ENCODE measurements at regions not wholly inside any gene's neighbourhood (a gene's known extent, or its start where the extent isn't known, plus 50 kb on each side); places are given as distances from the start of the nearest gene placed in this dataset.

- ATAC-seq (no peak), DNase-seq (no peak)
- intact Hi-C loops (cut with DNase I): no loop called here
Observed at GRCh38 chr4:14049946-14050345, 422.4 kb upstream of the BOD1L1 start.

- no peak for ATAC-seq
- intact Hi-C loops (cut with DNase I): no loop called here
- DNase-seq: no peak
Observed at GRCh38 chr4:14053291-14053690, 425.8 kb upstream of the BOD1L1 start.

GRCh38 chr4:14054391-14054790, 426.9 kb upstream of the BOD1L1 start:
- ATAC-seq: no peak
- no peak for DNase-seq
- intact Hi-C loops (cut with DNase I): no loop called here

- ATAC-seq (no peak), DNase-seq (no peak)
- intact Hi-C loops (cut with DNase I): no loop called here
Observed at GRCh38 chr4:14059006-14059405, 431.5 kb upstream of the BOD1L1 start.

GRCh38 chr4:14064984-14065383, 437.5 kb upstream of the BOD1L1 start:
- no peak for ATAC-seq
- intact Hi-C loops (cut with DNase I): no loop called here
- DNase-seq: no peak

GRCh38 chr4:14065406-14065805, 437.9 kb upstream of the BOD1L1 start:
- no peak for ATAC-seq
- DNase-seq: no peak
- intact Hi-C loops (cut with DNase I): no loop called here

- DNase-seq: no peak
- intact Hi-C loops (cut with DNase I): no loop called here
- no peak for ATAC-seq
Observed at GRCh38 chr4:14066979-14067378, 439.5 kb upstream of the BOD1L1 start.

GRCh38 chr4:14069886-14070285, 442.4 kb upstream of the BOD1L1 start:
- ATAC-seq (no peak), DNase-seq (no peak)
- intact Hi-C loops (cut with DNase I): no loop called here

GRCh38 chr4:14070289-14070880, 442.9 kb upstream of the BOD1L1 start:
- ATAC-seq: no peak
- DNase-seq: no peak
- intact Hi-C loops (cut with DNase I): no loop called here

GRCh38 chr4:14072506-14072905, 445.0 kb upstream of the BOD1L1 start:
- DNase-seq (no peak), ATAC-seq (no peak)
- intact Hi-C loops (cut with DNase I): no loop called here

- DNase-seq (no peak), ATAC-seq (no peak)
- intact Hi-C loops (cut with DNase I): no loop called here
Observed at GRCh38 chr4:14076776-14077175, 449.3 kb upstream of the BOD1L1 start.

GRCh38 chr4:14078326-14078725, 450.8 kb upstream of the BOD1L1 start:
- intact Hi-C loops (cut with DNase I): no loop called here

GRCh38 chr4:14079601-14080000, 452.1 kb upstream of the BOD1L1 start:
- intact Hi-C loops (cut with DNase I): no loop called here
- DNase-seq (no peak), ATAC-seq (no peak)

More at GRCh38 chr4:14078326-14078725, 450.8 kb upstream of the BOD1L1 start:
- DNase-seq: no peak
- ATAC-seq: no peak

- ATAC-seq (no peak), DNase-seq (no peak)
- intact Hi-C loops (cut with DNase I): no loop called here
Observed at GRCh38 chr4:14083150-14083549, 455.6 kb upstream of the BOD1L1 start.

- DNase-seq (no peak), ATAC-seq (no peak)
- intact Hi-C loops (cut with DNase I): no loop called here
Observed at GRCh38 chr4:14084598-14084997, 457.1 kb upstream of the BOD1L1 start.

- ATAC-seq (no peak), DNase-seq (no peak)
- intact Hi-C loops (cut with DNase I): no loop called here
Observed at GRCh38 chr4:14087459-14087858, 459.9 kb upstream of the BOD1L1 start.

- no peak for ATAC-seq
- no peak for DNase-seq
- intact Hi-C loops (cut with DNase I): no loop called here
Observed at GRCh38 chr4:14087921-14088320, 460.4 kb upstream of the BOD1L1 start.

GRCh38 chr4:14091531-14091930, 464.0 kb upstream of the BOD1L1 start:
- DNase-seq: no peak
- no peak for ATAC-seq
- intact Hi-C loops (cut with DNase I): no loop called here

- intact Hi-C loops (cut with DNase I): no loop called here
- DNase-seq (no peak), ATAC-seq (no peak)
Observed at GRCh38 chr4:14091966-14092365, 464.4 kb upstream of the BOD1L1 start.

- DNase-seq (no peak), ATAC-seq (no peak)
- intact Hi-C loops (cut with DNase I): no loop called here
Observed at GRCh38 chr4:14092741-14093140, 465.2 kb upstream of the BOD1L1 start.

GRCh38 chr4:14095831-14096230, 468.3 kb upstream of the BOD1L1 start:
- ATAC-seq (no peak), DNase-seq (no peak)
- intact Hi-C loops (cut with DNase I): no loop called here

GRCh38 chr4:14096396-14096965, 469.0 kb upstream of the BOD1L1 start:
- DNase-seq (no peak), ATAC-seq (no peak)
- intact Hi-C loops (cut with DNase I): no loop called here

Measured in left cardiac atrium (tissue), 4 donors.